ENCODE measurements at regions not wholly inside any gene's neighbourhood (a gene's known extent, or its start where the extent isn't known, plus 50 kb on each side); places are given as distances from the start of the nearest gene placed in this dataset.

GRCh38 chr15:34653992-34654391 lies 70.5 kb upstream of the GOLGA8B start (continued):
- TF ChIP-seq ATF4 (CRISPR knock-in tag; IDR thresholded peaks at IDR 0.05): no peak
- TF ChIP-seq ZNF592 (IDR thresholded peaks at IDR 0.05): 0 out of 2 replicates have a peak, but pooled peaks have one; percentile 17
- no peak for TF ChIP-seq MED1 (CRISPR knock-in tag; IDR thresholded peaks at IDR 0.05; ENCODE audit: borderline replicate concordance)
- no peak for TF ChIP-seq SMARCC2 (IDR thresholded peaks at IDR 0.05; ENCODE audit: low read depth)
- TF ChIP-seq ERF (CRISPR knock-in tag; IDR thresholded peaks at IDR 0.05): no peak
- TF ChIP-seq HNRNPUL1 (IDR thresholded peaks at IDR 0.05; ENCODE audit: low read length): no peak
- TF ChIP-seq SETDB1 (IDR thresholded peaks at IDR 0.05; ENCODE audit: low read length): no peak
